SK-N-SH treated with all-trans-retinoic acid at 6 μM for 48 hours (cell line): ENCODE measurements at regions not wholly inside any gene's neighbourhood (a gene's known extent, or its start where the extent isn't known, plus 50 kb on each side); places are given as distances from the start of the nearest gene placed in this dataset.
A peak's percentile ranks its signal among the peaks of the same experiment; 100 is the strongest.

ENCODE experiments used
- ATAC-seq: fragments of 200-7000 bp; cut with Tn5 transposase; 3 replicates; pipeline ENCODE4 v1.9.1; 2020; ENCODE audit warnings: mild to moderate bottlenecking, moderate library complexity
- ARNTL ChIP-seq: fragments of 450-650 bp; formaldehyde crosslinking; IDR thresholded peaks from 2 replicates; pipeline ENCODE4 v1.5.0; 2020; ENCODE audit warnings: low read depth, mild to moderate bottlenecking, moderate library complexity, borderline replicate concordance
- BACH2 ChIP-seq: fragments of 250-450 bp; sonication (Bioruptor Pico); IDR thresholded peaks from 2 replicates; pipeline ENCODE4 v1.9.0; 2021; ENCODE audit warnings: mild to moderate bottlenecking, borderline replicate concordance
- CSDC2 ChIP-seq: fragments of 250-450 bp; sonication (Bioruptor Pico); IDR thresholded peaks from 2 replicates; pipeline ENCODE4 v1.5.0; 2020; ENCODE audit warnings: mild to moderate bottlenecking, moderate library complexity
- ESRRG ChIP-seq: fragments of 250-450 bp; sonication (Bioruptor Pico); IDR thresholded peaks from 2 replicates; pipeline ENCODE4 v1.6.1; 2021; ENCODE audit warnings: mild to moderate bottlenecking
- GLIS3 ChIP-seq: fragments of 250-450 bp; sonication (Bioruptor Pico); IDR thresholded peaks from 2 replicates; pipeline ENCODE4 v1.5.0; 2020; ENCODE audit warnings: mild to moderate bottlenecking, moderate library complexity
- ISL1 ChIP-seq: fragments of 250-450 bp; sonication (Bioruptor Pico); IDR thresholded peaks from 2 replicates; pipeline ENCODE4 v2.1.2; 2022; ENCODE audit warnings: mild to moderate bottlenecking, moderate library complexity
- OSR1 ChIP-seq: fragments of 250-450 bp; sonication (Bioruptor Pico); IDR thresholded peaks from 2 replicates; pipeline ENCODE4 v1.8.0; 2022; ENCODE audit warnings: moderate library complexity, mild to moderate bottlenecking, inconsistent platforms
- PPARA ChIP-seq: fragments of 250-450 bp; sonication (Bioruptor Pico); IDR thresholded peaks from 2 replicates; pipeline ENCODE4 v1.5.0; 2020; ENCODE audit warnings: mild to moderate bottlenecking, borderline replicate concordance
- RARB ChIP-seq: fragments of 250-450 bp; sonication (Bioruptor Pico); IDR thresholded peaks from 2 replicates; pipeline ENCODE4 v1.8.0; 2021; ENCODE audit warnings: mild to moderate bottlenecking, moderate library complexity
- SNAI2 ChIP-seq: fragments of 250-450 bp; sonication (Bioruptor Pico); IDR thresholded peaks from 2 replicates; pipeline ENCODE4 v1.5.0; 2020; ENCODE audit warnings: mild to moderate bottlenecking, moderate library complexity
- TCF4 ChIP-seq: fragments of 250-450 bp; sonication (Bioruptor Pico); IDR thresholded peaks from 2 replicates; pipeline ENCODE4 v1.8.0; 2021; ENCODE audit warnings: mild to moderate bottlenecking, moderate library complexity, borderline replicate concordance
- TOX ChIP-seq: fragments of 250-450 bp; sonication (Bioruptor Pico); IDR thresholded peaks from 2 replicates; pipeline ENCODE4 v1.8.0; 2021; ENCODE audit warnings: mild to moderate bottlenecking, moderate library complexity, borderline replicate concordance
- ZC3H10 ChIP-seq: fragments of 250-450 bp; sonication (Bioruptor Pico); IDR thresholded peaks from 2 replicates; pipeline ENCODE4 v1.5.1; 2021; ENCODE audit warnings: mild to moderate bottlenecking, moderate library complexity
- ZFP3 ChIP-seq: fragments of 250-450 bp; sonication (Bioruptor Pico); IDR thresholded peaks from 2 replicates; pipeline ENCODE4 v1.5.0; 2020; ENCODE audit warnings: mild to moderate bottlenecking, moderate library complexity
- ZFP30 ChIP-seq: fragments of 450-650 bp; formaldehyde crosslinking; IDR thresholded peaks from 2 replicates; pipeline ENCODE4 v1.5.0; 2022; ENCODE audit warnings: mild to moderate bottlenecking, moderate library complexity
- ZNF565 ChIP-seq: fragments of 450-650 bp; formaldehyde crosslinking; conservative IDR thresholded peaks from 2 replicates; pipeline ENCODE4 v1.5.0; 2020; ENCODE audit warnings: low read depth, mild to moderate bottlenecking, moderate library complexity
- ZNF70 ChIP-seq: fragments of 450-650 bp; formaldehyde crosslinking; IDR thresholded peaks from 2 replicates; pipeline ENCODE4 v1.5.0; 2020; ENCODE audit warnings: mild to moderate bottlenecking, moderate library complexity
- ZNF8 ChIP-seq: fragments of 450-650 bp; formaldehyde crosslinking; IDR thresholded peaks from 2 replicates; pipeline ENCODE4 v1.5.0; 2020; ENCODE audit warnings: mild to moderate bottlenecking, moderate library complexity
- TF ChIP-seq, protein P1 (sequence below): fragments of 250-450 bp; sonication (Bioruptor Pico); IDR thresholded peaks from 2 replicates; pipeline ENCODE4 v1.8.0; 2021; ENCODE audit warnings: low read depth, mild to moderate bottlenecking, moderate library complexity, borderline replicate concordance
- TF ChIP-seq, protein P2 (sequence below): fragments of 250-450 bp; sonication (Bioruptor Pico); IDR thresholded peaks from 2 replicates; pipeline ENCODE4 v1.5.0; 2020; ENCODE audit warnings: mild to moderate bottlenecking, moderate library complexity
- TF ChIP-seq, protein P3 (sequence below): fragments of 250-450 bp; sonication (Bioruptor Pico); IDR thresholded peaks from 2 replicates; pipeline ENCODE4 v1.5.1; 2020; ENCODE audit warnings: low read depth, mild to moderate bottlenecking, moderate library complexity

GRCh38 chr14:89618330-89618708 is 201.3 kb upstream of the FOXN3 start (continued):
- TF ChIP-seq, protein P1, sequence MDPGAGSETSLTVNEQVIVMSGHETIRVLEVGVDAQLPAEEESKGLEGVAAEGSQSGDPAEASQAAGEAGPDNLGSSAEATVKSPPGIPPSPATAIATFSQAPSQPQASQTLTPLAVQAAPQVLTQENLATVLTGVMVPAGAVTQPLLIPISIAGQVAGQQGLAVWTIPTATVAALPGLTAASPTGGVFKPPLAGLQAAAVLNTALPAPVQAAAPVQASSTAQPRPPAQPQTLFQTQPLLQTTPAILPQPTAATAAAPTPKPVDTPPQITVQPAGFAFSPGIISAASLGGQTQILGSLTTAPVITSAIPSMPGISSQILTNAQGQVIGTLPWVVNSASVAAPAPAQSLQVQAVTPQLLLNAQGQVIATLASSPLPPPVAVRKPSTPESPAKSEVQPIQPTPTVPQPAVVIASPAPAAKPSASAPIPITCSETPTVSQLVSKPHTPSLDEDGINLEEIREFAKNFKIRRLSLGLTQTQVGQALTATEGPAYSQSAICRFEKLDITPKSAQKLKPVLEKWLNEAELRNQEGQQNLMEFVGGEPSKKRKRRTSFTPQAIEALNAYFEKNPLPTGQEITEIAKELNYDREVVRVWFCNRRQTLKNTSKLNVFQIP: no peak
- TF ChIP-seq, protein P2, sequence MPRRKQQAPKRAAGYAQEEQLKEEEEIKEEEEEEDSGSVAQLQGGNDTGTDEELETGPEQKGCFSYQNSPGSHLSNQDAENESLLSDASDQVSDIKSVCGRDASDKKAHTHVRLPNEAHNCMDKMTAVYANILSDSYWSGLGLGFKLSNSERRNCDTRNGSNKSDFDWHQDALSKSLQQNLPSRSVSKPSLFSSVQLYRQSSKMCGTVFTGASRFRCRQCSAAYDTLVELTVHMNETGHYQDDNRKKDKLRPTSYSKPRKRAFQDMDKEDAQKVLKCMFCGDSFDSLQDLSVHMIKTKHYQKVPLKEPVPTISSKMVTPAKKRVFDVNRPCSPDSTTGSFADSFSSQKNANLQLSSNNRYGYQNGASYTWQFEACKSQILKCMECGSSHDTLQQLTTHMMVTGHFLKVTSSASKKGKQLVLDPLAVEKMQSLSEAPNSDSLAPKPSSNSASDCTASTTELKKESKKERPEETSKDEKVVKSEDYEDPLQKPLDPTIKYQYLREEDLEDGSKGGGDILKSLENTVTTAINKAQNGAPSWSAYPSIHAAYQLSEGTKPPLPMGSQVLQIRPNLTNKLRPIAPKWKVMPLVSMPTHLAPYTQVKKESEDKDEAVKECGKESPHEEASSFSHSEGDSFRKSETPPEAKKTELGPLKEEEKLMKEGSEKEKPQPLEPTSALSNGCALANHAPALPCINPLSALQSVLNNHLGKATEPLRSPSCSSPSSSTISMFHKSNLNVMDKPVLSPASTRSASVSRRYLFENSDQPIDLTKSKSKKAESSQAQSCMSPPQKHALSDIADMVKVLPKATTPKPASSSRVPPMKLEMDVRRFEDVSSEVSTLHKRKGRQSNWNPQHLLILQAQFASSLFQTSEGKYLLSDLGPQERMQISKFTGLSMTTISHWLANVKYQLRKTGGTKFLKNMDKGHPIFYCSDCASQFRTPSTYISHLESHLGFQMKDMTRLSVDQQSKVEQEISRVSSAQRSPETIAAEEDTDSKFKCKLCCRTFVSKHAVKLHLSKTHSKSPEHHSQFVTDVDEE: no peak
- TF ChIP-seq, all 23 proteins: peak for 0

DNA sequence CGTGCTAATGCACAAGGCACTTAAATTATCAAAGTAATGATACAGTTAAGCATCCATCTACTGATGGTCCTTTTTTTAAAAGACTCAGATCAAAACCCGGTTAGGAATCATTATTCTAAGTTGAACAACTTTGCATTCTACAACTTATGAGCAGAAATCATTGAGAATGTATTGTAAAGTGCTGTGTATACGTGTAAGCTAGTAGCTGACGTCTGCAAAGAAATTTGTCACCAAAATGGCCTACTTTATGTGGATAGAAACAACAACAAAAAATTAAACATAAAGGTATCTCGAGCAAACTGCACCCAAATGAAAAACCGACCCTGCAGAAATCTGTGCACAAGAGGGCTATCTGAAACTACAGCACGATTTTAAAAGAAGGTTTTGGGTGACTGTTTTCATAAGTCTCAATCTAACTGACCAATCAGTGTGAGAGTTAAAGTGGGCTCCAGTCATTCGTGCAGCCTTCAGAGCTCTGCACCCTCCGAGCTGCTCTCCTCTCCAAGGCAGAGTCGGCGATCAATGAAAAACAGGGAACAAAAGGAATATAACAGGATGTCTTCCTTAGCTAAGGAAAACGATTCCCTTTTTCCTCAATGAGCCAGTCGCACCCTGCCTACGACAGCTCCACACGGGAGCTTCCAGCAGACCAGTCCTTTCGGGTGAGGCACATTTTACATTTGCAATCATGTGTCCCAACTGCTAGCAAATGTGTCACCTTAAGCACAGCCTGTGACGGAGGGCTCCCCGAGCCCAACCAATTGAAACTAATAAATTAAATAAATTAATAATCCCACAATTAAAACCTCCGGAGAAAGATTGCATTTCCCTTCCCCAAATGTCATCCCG is 200.7 kb upstream of the FOXN3 start:
- TF ChIP-seq RARB (CRISPR knock-in tag): no peak
- TF ChIP-seq ESRRG (CRISPR knock-in tag): no peak
- TF ChIP-seq CSDC2 (CRISPR knock-in tag): no peak
- TF ChIP-seq ZFP30 (CRISPR knock-in tag): no peak
- TF ChIP-seq PPARA (CRISPR knock-in tag): no peak
- TF ChIP-seq, protein P1: no peak
- no peak for TF ChIP-seq ZNF8
- TF ChIP-seq SNAI2: no peak
- TF ChIP-seq, protein P3, sequence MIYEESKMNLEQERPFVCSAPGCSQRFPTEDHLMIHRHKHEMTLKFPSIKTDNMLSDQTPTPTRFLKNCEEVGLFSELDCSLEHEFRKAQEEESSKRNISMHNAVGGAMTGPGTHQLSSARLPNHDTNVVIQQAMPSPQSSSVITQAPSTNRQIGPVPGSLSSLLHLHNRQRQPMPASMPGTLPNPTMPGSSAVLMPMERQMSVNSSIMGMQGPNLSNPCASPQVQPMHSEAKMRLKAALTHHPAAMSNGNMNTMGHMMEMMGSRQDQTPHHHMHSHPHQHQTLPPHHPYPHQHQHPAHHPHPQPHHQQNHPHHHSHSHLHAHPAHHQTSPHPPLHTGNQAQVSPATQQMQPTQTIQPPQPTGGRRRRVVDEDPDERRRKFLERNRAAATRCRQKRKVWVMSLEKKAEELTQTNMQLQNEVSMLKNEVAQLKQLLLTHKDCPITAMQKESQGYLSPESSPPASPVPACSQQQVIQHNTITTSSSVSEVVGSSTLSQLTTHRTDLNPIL (CRISPR knock-in tag): no peak
- TF ChIP-seq TCF4 (CRISPR knock-in tag): no peak
- TF ChIP-seq OSR1 (CRISPR knock-in tag): no peak
- TF ChIP-seq BACH2 (CRISPR knock-in tag): no peak
- no peak for TF ChIP-seq GLIS3
- no peak for TF ChIP-seq ZNF565 (CRISPR knock-in tag)
- TF ChIP-seq TOX (CRISPR knock-in tag): no peak
- ATAC-seq: peak; percentile 81

DNA sequence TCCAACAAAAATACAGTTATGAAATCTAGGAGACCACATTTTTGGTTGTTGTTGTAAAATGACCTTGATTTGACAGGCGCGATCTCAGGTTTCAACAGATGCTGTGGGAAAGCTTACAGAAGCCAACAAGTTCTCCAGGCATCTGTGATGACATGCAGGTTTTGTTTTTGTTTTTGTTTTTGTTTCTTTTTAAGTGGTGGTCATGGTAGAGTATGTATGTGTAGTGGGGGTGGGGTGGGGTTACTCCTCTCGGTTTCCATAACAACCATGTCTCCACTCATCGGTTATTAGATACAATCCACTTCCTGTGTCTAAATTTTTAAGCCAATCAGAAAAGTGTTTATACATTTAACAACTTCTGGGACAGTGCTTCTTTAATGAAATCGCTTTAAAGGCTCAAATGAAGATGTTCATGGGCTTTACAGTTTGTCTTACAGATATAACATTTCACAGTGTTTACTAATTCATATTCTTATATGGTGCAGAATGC is 199.9 kb upstream of the FOXN3 start:
- no peak for ATAC-seq
- TF ChIP-seq SNAI2: no peak
- no peak for TF ChIP-seq RARB (CRISPR knock-in tag)
- TF ChIP-seq ARNTL (CRISPR knock-in tag): no peak
- TF ChIP-seq CSDC2 (CRISPR knock-in tag): no peak
- TF ChIP-seq, protein P1: no peak
- no peak for TF ChIP-seq ZNF8

GRCh38 chr14:89616425-89616824 is 199.4 kb upstream of the FOXN3 start:
- no peak for ATAC-seq
- TF ChIP-seq ZFP3 (CRISPR knock-in tag) (no peak), ISL1 (no peak), TOX (CRISPR knock-in tag) (no peak), ZFP30 (CRISPR knock-in tag) (no peak), RARB (CRISPR knock-in tag) (no peak), TCF4 (CRISPR knock-in tag) (no peak), ZNF70 (CRISPR knock-in tag) (no peak), ZC3H10 (CRISPR knock-in tag) (no peak), ZNF565 (CRISPR knock-in tag) (no peak), ESRRG (CRISPR knock-in tag) (no peak), PPARA (CRISPR knock-in tag) (no peak), ARNTL (CRISPR knock-in tag) (no peak), ZNF8 (no peak), BACH2 (CRISPR knock-in tag) (no peak)
- TF ChIP-seq, protein P3 (CRISPR knock-in tag): no peak
- TF ChIP-seq, protein P2: no peak
